Spleen (tissue), 11 donors: ENCODE measurements at regions not wholly inside any gene's neighbourhood (a gene's known extent, or its start where the extent isn't known, plus 50 kb on each side); places are given as distances from the start of the nearest gene placed in this dataset.

Experiments
- DNase-seq: peaks from one replicate; pipeline ENCODE4 v3.0.0-alpha.2; 2020
- H3K27ac ChIP-seq, 8 donors: fragments of 200-600 bp; sonication (generic) in 7 of 8; 1 replicate in 4 of 8; 2 replicates in 4 of 8; pipeline versions ENCODE4 v1.5.0 to v1.8.0; 2016 to 2021; ENCODE audit warnings: inconsistent platforms in 4 of 8, mild to moderate bottlenecking in 4 of 8, moderate library complexity in 1 of 8
- H3K27me3 ChIP-seq, 7 donors: fragments of 200-600 bp; sonication (generic) in 6 of 7; replicated peaks in 1 of 7; 1 replicate in 4 of 7; 2 replicates in 3 of 7; pipeline versions ENCODE4 v1.5.0 to v1.8.0; 2016 to 2021; ENCODE audit warnings: inconsistent platforms in 3 of 7, mild to moderate bottlenecking in 1 of 7
- H3K36me3 ChIP-seq, 6 donors: fragments of 200-600 bp; sonication (generic) in 5 of 6; 1 replicate in 4 of 6; 2 replicates in 2 of 6; pipeline versions ENCODE4 v1.5.0 to v1.8.0; 2016 to 2021; ENCODE audit warnings: inconsistent platforms in 2 of 6
- H3K4me1 ChIP-seq, 6 donors: fragments of 200-600 bp; sonication (generic) in 5 of 6; 1 replicate in 3 of 6; 2 replicates in 3 of 6; pipeline versions ENCODE4 v1.5.0 to v1.8.0; 2016 to 2021; ENCODE audit warnings: inconsistent platforms in 3 of 6
- H3K4me3 ChIP-seq, 8 donors: fragments of 200-600 bp; sonication (generic) in 7 of 8; 1 replicate in 4 of 8; 2 replicates in 4 of 8; pipeline versions ENCODE4 v1.5.0 to v1.8.0; 2016 to 2021; ENCODE audit warnings: inconsistent platforms in 4 of 8, mild to moderate bottlenecking in 4 of 8, moderate library complexity in 2 of 8
- H3K9me3 ChIP-seq, 8 donors: fragments of 200-600 bp; sonication (generic) in 7 of 8; 1 replicate in 4 of 8; 2 replicates in 4 of 8; pipeline versions ENCODE4 v1.5.0 to v1.8.0; 2016 to 2021; ENCODE audit warnings: inconsistent platforms in 4 of 8
- POLR2A ChIP-seq, 3 donors: fragments of 450-650 bp; IDR thresholded peaks; one replicate each; pipeline ENCODE4 v1.5.1; 2017; ENCODE audit warnings: antibody characterized with exemption in 3 of 3, mild to moderate bottlenecking in 1 of 3
- POLR2AphosphoS5 ChIP-seq, 3 donors: sonication (generic); formaldehyde crosslinking; IDR thresholded peaks; one replicate each; pipeline ENCODE4 v1.5.1; 2017; ENCODE audit warnings: antibody characterized with exemption in 3 of 3
- WGBS, 5 donors: extraction: QIAGEN DNeasy Blood & Tissue Kit in 3 of 5; methylation state at CpG; one replicate each; pipeline versions ENCODE4 v1.1.5 to v1.1.7; 2013 to 2018; 5-methylcytosine and 5-hydroxymethylcytosine counted together
- intact Hi-C: fragments of 100-400 bp; cut with DNase I; formaldehyde crosslinking; loops from one replicate; pipeline ENCODE4 v1.15.0; 2023; ENCODE audit warnings: low total_unique reads
- TF ChIP-seq, protein P1 (sequence below), 11 experiments: fragments of 200-600 bp in 7 of 11; fragments of 450-650 bp in 4 of 11; sonication (generic) in 4 of 11; IDR thresholded peaks in 8 of 11; conservative IDR thresholded peaks in 3 of 11; 1 replicate in 7 of 11; 2 replicates in 4 of 11; pipeline versions ENCODE4 v1.4.0 to v1.8.0; 2016 to 2021; ENCODE audit warnings: antibody characterized with exemption in 11 of 11, inconsistent platforms in 4 of 11, mild to moderate bottlenecking in 1 of 11
- donor health status: healthy with polysubstance abuse.
- donor health status: DM: no; HTN: no; CAD: no; lungs with moderate emphysema.
- donor health status: DM: no; HTN: no; CAD: no.
- donor health status: Bipolar disorder and iron deficiency.
- donor health status: healthy.
- donor health status: DM: no; HTN: no; CAD: no.
- donor health status: DM: yes; HTN: yes; CAD: no.

DNA sequence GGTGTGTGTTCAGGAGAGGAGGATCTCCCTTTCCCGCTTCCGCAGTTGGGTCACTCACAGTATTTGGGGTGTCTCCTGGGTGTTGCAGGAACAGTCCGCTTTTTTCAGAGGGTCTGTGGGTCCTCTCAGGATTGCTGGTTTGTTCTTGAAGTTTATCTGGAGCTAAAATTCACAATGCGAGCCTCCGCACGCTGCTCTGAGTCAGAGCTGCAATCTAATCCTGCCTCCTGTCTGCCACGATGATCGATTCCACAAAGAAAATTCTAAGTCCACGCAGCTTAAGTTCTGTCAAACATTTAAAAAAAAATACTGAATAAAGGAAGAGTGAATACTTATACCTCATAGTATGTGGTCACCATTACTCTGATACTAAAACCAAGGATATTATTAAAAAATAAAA, 76.5 kb downstream of the RAD51AP2 start:
- H3K36me3 ChIP-seq: no peaks in the 10 kb centered on the region
- DNase-seq: no peak
- intact Hi-C loops: no loop called here
- H3K27me3 ChIP-seq: no peaks in the 10 kb centered on the region
- peaks cover 0 to 6% (median 0%) of the 10 kb centered on the region in 8 donors for H3K9me3 ChIP-seq
- WGBS, 5 donors: 85 to 93% (median 87%) methylated on average over 9 of the region's 9 CpGs
- TF ChIP-seq, protein P1, sequence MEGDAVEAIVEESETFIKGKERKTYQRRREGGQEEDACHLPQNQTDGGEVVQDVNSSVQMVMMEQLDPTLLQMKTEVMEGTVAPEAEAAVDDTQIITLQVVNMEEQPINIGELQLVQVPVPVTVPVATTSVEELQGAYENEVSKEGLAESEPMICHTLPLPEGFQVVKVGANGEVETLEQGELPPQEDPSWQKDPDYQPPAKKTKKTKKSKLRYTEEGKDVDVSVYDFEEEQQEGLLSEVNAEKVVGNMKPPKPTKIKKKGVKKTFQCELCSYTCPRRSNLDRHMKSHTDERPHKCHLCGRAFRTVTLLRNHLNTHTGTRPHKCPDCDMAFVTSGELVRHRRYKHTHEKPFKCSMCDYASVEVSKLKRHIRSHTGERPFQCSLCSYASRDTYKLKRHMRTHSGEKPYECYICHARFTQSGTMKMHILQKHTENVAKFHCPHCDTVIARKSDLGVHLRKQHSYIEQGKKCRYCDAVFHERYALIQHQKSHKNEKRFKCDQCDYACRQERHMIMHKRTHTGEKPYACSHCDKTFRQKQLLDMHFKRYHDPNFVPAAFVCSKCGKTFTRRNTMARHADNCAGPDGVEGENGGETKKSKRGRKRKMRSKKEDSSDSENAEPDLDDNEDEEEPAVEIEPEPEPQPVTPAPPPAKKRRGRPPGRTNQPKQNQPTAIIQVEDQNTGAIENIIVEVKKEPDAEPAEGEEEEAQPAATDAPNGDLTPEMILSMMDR (IDR thresholded peaks at IDR 0.05 in 8 of 11, conservative IDR thresholded peaks at IDR 0.05 in 3 of 11): no peak
- TF ChIP-seq POLR2A (IDR thresholded peaks at IDR 0.05) (no peak), POLR2AphosphoS5 (IDR thresholded peaks at IDR 0.05) (no peak)
- H3K4me3 ChIP-seq: no peak overlapping the region
- H3K4me1 ChIP-seq: no peaks in the 10 kb centered on the region
- H3K27ac ChIP-seq: no peak overlapping the region

DNA sequence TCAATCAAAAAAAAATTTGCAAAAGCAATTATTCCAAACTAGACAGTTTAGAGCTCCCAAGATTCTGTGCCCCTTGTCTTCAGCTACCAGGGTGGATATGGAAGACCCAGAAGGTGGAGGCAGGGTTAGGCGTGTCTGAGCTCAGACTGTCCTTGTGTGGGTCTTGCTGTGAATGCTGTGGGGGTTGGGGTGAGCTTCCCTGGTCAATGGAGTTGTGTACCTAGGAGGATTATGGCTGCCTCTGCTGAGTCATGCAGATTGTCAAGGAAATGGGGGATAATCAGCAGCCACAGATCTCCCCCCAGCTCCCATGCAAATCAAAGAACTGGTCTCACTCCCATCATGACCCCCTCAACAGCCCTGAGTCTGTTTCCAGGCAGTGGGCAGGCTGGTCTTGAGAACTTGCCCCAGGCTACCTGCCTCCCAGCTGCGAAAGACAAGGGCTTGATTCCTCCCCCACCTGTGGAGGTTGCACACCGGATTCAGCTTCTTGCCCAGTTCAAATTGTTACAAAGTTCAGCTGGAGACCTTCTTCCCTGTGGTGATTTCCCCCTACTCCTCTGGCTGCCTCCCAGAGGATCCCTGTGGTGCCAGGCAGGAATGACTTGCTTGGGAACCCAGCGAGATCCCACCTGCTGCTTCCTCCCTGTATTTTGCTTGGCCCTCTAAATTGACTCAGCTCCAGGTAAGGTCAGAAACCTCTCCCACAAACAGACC, 77.0 kb downstream of the RAD51AP2 start:
- Histone ChIP-seq H3K4me1 (no peaks in the 10 kb centered on the region), H3K9me3 (peaks cover 0 to 6% (median 0%) of the 10 kb centered on the region in 8 donors), H3K27ac (no peak overlapping the region), H3K27me3 (no peaks in the 10 kb centered on the region), H3K36me3 (no peaks in the 10 kb centered on the region), H3K4me3 (no peak overlapping the region)
- intact Hi-C loops: no loop called here
- WGBS, 5 donors: 63 to 91% (median 74%) methylated on average over 3 to 4 of the region's 4 CpGs
- peak; percentile 41 for DNase-seq
- no peak for TF ChIP-seq POLR2AphosphoS5 (IDR thresholded peaks at IDR 0.05)
- TF ChIP-seq POLR2A (IDR thresholded peaks at IDR 0.05): no peak
- TF ChIP-seq, protein P1 (IDR thresholded peaks at IDR 0.05 in 8 of 11, conservative IDR thresholded peaks at IDR 0.05 in 3 of 11): no peak

DNA sequence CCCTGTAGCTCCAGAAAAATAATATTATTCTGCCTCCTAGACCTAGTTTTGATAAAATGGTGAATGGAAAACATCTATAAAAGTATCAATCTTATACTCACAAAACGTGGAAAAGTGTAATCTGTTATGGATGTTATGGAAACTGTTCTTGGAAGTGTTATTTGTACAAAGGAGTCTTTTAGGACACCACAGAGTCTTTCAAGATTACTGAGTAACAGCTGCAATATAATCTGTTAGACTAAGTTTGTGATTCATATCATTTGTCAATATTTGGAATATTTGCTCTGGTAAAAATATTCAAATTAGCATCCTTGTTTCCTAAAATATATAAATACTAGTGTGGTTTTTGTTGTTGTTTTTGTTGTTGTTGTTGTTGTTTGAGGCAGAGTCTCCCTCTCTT, 87.9 kb downstream of the RAD51AP2 start:
- 47 to 70% (median 64%) methylated on average over 1 of the region's 1 CpG for WGBS, 5 donors

DNA sequence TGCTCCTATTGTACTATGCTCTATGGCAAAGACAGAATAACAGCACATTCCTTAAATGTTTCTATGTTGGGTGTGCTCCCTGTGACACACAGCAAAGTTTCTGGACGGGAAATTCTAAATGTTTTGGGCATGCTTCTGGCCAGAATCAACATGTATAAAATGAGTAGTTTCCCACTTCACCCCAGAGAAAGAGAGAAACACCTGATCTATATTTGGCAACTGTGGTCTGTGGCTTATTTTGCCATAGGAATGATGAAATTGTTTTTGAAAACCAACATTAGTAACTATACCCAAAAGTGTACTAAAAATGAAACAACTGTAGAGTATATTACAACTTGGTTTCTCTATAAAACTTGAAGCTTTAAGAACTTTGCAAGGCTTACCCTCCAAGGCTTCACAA, 89.1 kb downstream of the RAD51AP2 start:
- DNase-seq: no peak
- Histone ChIP-seq H3K4me3 (no peak overlapping the region), H3K27ac (no peak overlapping the region), H3K9me3 (no peaks in the 10 kb centered on the region), H3K36me3 (no peaks in the 10 kb centered on the region), H3K4me1 (no peaks in the 10 kb centered on the region), H3K27me3 (no peaks in the 10 kb centered on the region)
- intact Hi-C loops: no loop called here
- TF ChIP-seq, protein P1 (IDR thresholded peaks at IDR 0.05 in 8 of 11, conservative IDR thresholded peaks at IDR 0.05 in 3 of 11): no peak
- no peak for TF ChIP-seq POLR2A (IDR thresholded peaks at IDR 0.05)
- no peak for TF ChIP-seq POLR2AphosphoS5 (IDR thresholded peaks at IDR 0.05)
- 54 to 88% (median 61%) methylated on average over 1 of the region's 1 CpG for WGBS, 5 donors

More for the DNA sequence above, 87.9 kb downstream of the RAD51AP2 start:
- no peaks in the 10 kb centered on the region for H3K36me3 ChIP-seq
- H3K27me3 ChIP-seq: no peaks in the 10 kb centered on the region
- H3K4me1 ChIP-seq: no peaks in the 10 kb centered on the region
- DNase-seq: no peak
- H3K4me3 ChIP-seq: no peak overlapping the region
- no peak overlapping the region for H3K27ac ChIP-seq
- TF ChIP-seq POLR2AphosphoS5 (IDR thresholded peaks at IDR 0.05): no peak
- TF ChIP-seq, protein P1 (IDR thresholded peaks at IDR 0.05 in 8 of 11, conservative IDR thresholded peaks at IDR 0.05 in 3 of 11): no peak
- intact Hi-C loops: no loop called here
- H3K9me3 ChIP-seq: no peaks in the 10 kb centered on the region
